ENCODE measurements at regions not wholly inside any gene's neighbourhood (a gene's known extent, or its start where the extent isn't known, plus 50 kb on each side); places are given as distances from the start of the nearest gene placed in this dataset.

DNA sequence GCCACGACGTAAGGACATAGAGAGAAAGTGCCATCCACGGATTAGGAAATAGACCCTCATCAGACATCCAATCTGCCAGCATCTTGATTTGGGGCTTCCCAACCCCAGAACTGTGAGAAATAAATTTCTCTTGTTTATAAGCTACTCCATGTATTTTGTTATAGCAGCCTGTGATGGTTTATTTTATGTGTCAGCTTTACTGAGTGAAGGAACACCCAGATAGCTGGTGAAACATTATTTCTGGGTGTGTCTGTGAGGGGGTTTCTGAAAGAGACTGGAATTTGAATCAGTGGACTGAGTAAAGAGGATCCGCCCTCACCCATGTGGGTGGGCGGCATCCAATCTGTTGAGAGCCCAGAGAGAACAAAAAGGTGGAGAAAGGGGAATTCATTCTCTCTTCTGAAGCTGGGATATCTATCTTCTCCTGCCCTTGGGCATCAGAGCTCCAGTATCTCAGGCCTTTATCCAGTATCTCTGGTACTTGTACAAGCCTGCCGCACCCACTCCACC, 131.5 kb upstream of the ANKFN1 start:
- Histone ChIP-seq H3K27me3 (replicated peaks in 2 of 5; ENCODE audit: control insufficient read depth in 4 of 5, insufficient read depth in 5 of 5, low read length in 4 of 5) (peaks cover 0 to 3% (median 0%) of the 10 kb centered on the region in 5 experiments), H3K27ac (ENCODE audit: insufficient read depth in 1 of 2, low read depth in 1 of 2, low read length in 2 of 2, poor library complexity in 1 of 2, severe bottlenecking in 2 of 2) (no peak overlapping the region), H3K4me3 (ENCODE audit: control insufficient read depth in 1 of 7, extremely low read depth in 1 of 7, insufficient read depth in 4 of 7, low read depth in 2 of 7, low read length in 6 of 7) (no peak overlapping the region), H3K4me1 (ENCODE audit: control extremely low read depth in 1 of 4, control insufficient read depth in 4 of 4, insufficient read depth in 4 of 4, low read length in 3 of 4) (peaks cover 0 to 4% (median 0%) of the 10 kb centered on the region in 4 experiments), H3K9me3 (ENCODE audit: control extremely low read depth in 1 of 5, control insufficient read depth in 4 of 5, insufficient read depth in 2 of 5, low read depth in 1 of 5, low read length in 4 of 5) (no peaks in the 10 kb centered on the region), H3K36me3 (ENCODE audit: control insufficient read depth in 4 of 4, insufficient read depth in 4 of 4, low read length in 3 of 4) (no peaks in the 10 kb centered on the region)
- WGBS (ENCODE audit: insufficient coverage), result 98% methylated on average over 5 of the region's 6 CpGs
- ChIA-PET POLR2A (interaction anchor here (0.6 kb wide), 1 partner anchor 12 kb away, joined by 3 read pairs; no protein-coding TSS in a partner anchor), CTCF (no interaction called here)
- no peak for DNase-seq

DNA sequence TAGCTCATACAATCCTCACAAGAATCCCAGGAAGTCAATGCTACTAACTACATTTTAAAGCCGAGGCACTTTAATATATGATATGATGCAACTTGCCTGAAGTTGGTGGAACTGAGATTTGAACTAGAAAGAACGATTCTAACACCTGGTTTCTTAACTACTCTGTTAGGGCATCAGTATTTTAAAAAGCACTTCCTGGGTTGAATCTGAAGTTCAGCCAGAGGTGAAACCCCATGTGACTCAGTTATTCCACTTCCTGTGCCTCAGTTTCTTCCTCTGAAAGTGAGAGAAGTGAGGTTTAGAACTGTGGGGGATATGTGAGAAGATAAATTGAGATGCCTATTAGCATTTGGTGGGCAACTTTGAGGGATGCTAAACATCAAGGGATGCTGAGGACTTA, 129.4 kb upstream of the ANKFN1 start:
- H3K9me3 ChIP-seq (ENCODE audit: control extremely low read depth in 1 of 5, control insufficient read depth in 4 of 5, insufficient read depth in 2 of 5, low read depth in 1 of 5, low read length in 4 of 5), result no peaks in the 10 kb centered on the region
- peaks cover 0 to 4% (median 0%) of the 10 kb centered on the region in 4 experiments for H3K4me1 ChIP-seq (ENCODE audit: control extremely low read depth in 1 of 4, control insufficient read depth in 4 of 4, insufficient read depth in 4 of 4, low read length in 3 of 4)
- no peaks in the 10 kb centered on the region for H3K36me3 ChIP-seq (ENCODE audit: control insufficient read depth in 4 of 4, insufficient read depth in 4 of 4, low read length in 3 of 4)
- no peaks in the 10 kb centered on the region for H3K27me3 ChIP-seq (replicated peaks in 2 of 5; ENCODE audit: control insufficient read depth in 4 of 5, insufficient read depth in 5 of 5, low read length in 4 of 5)
- ChIA-PET POLR2A (no interaction called here), CTCF (no interaction called here)
- no CpG with 5 or more reads among the region's 2 CpGs for WGBS (ENCODE audit: insufficient coverage)
- no peak overlapping the region for H3K27ac ChIP-seq (ENCODE audit: insufficient read depth in 1 of 2, low read depth in 1 of 2, low read length in 2 of 2, poor library complexity in 1 of 2, severe bottlenecking in 2 of 2)
- DNase-seq, result no peak
- H3K4me3 ChIP-seq (ENCODE audit: control insufficient read depth in 1 of 7, extremely low read depth in 1 of 7, insufficient read depth in 4 of 7, low read depth in 2 of 7, low read length in 6 of 7), result no peak overlapping the region

DNA sequence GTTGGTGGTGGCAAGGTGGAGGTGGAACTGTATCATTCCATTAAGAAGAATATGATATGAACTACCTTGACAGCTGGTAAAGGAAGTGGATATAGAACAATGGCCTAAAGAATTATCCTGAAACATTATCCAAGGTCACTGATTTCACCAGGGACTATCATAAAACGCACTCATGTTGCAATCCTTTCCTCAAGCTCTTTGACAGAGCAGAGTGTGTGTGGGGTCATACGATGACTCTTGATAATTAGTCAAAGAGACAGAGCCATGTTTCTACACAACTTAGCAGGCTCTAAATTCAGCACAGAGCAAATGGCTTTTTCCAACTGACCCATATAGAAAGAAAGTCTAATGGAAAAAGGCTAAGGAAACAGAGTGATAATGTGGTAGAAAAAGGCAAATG, 126.4 kb upstream of the ANKFN1 start:
- ChIA-PET POLR2A (no interaction called here), CTCF (no interaction called here)
- WGBS (ENCODE audit: insufficient coverage), result 100% methylated on average over 2 of the region's 2 CpGs
- H3K27me3 ChIP-seq (replicated peaks in 2 of 5; ENCODE audit: control insufficient read depth in 4 of 5, insufficient read depth in 5 of 5, low read length in 4 of 5), result no peaks in the 10 kb centered on the region
- H3K9me3 ChIP-seq (ENCODE audit: control extremely low read depth in 1 of 5, control insufficient read depth in 4 of 5, insufficient read depth in 2 of 5, low read depth in 1 of 5, low read length in 4 of 5), result no peaks in the 10 kb centered on the region
- H3K36me3 ChIP-seq (ENCODE audit: control insufficient read depth in 4 of 4, insufficient read depth in 4 of 4, low read length in 3 of 4), result no peaks in the 10 kb centered on the region
- DNase-seq, result no peak
- H3K4me3 ChIP-seq (ENCODE audit: control insufficient read depth in 1 of 7, extremely low read depth in 1 of 7, insufficient read depth in 4 of 7, low read depth in 2 of 7, low read length in 6 of 7), result no peak overlapping the region
- H3K4me1 ChIP-seq (ENCODE audit: control extremely low read depth in 1 of 4, control insufficient read depth in 4 of 4, insufficient read depth in 4 of 4, low read length in 3 of 4), result peaks cover 0 to 4% (median 0%) of the 10 kb centered on the region in 4 experiments
- H3K27ac ChIP-seq (ENCODE audit: insufficient read depth in 1 of 2, low read depth in 1 of 2, low read length in 2 of 2, poor library complexity in 1 of 2, severe bottlenecking in 2 of 2), result no peak overlapping the region

DNA sequence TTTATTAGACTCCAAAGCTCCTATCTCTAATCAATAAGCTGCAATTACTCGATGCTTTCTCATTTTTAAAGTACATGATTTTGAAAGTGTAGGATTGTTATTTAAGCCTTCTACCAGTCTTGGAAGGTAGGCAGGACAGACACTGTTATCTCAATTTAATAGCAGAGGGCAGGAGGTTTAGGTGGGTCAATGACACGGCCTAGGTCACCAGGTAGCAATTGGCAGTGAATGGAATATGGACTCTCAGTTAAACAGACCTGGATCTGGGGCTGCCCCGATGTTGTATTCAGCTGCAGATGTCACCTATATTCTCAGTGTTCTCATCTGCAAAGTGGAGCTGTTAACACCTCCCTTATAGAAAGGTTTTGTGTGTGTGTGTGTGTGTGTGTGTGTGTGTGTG, 124.4 kb upstream of the ANKFN1 start:
- peaks cover 0 to 2% (median 0%) of the 10 kb centered on the region in 4 experiments for H3K4me1 ChIP-seq (ENCODE audit: control extremely low read depth in 1 of 4, control insufficient read depth in 4 of 4, insufficient read depth in 4 of 4, low read length in 3 of 4)
- DNase-seq, result no peak
- H3K27ac ChIP-seq (ENCODE audit: insufficient read depth in 1 of 2, low read depth in 1 of 2, low read length in 2 of 2, poor library complexity in 1 of 2, severe bottlenecking in 2 of 2), result no peak overlapping the region
- 100% methylated on average over 1 of the region's 3 CpGs for WGBS (ENCODE audit: insufficient coverage)
- POLR2A ChIA-PET, result no interaction called here
- peaks cover 0 to 4% (median 0%) of the 10 kb centered on the region in 5 experiments for H3K27me3 ChIP-seq (replicated peaks in 2 of 5; ENCODE audit: control insufficient read depth in 4 of 5, insufficient read depth in 5 of 5, low read length in 4 of 5)
- H3K9me3 ChIP-seq (ENCODE audit: control extremely low read depth in 1 of 5, control insufficient read depth in 4 of 5, insufficient read depth in 2 of 5, low read depth in 1 of 5, low read length in 4 of 5), result no peaks in the 10 kb centered on the region
- CTCF ChIA-PET, result no interaction called here
- H3K4me3 ChIP-seq (ENCODE audit: control insufficient read depth in 1 of 7, extremely low read depth in 1 of 7, insufficient read depth in 4 of 7, low read depth in 2 of 7, low read length in 6 of 7), result no peak overlapping the region
- H3K36me3 ChIP-seq (ENCODE audit: control insufficient read depth in 4 of 4, insufficient read depth in 4 of 4, low read length in 3 of 4), result no peaks in the 10 kb centered on the region

DNA sequence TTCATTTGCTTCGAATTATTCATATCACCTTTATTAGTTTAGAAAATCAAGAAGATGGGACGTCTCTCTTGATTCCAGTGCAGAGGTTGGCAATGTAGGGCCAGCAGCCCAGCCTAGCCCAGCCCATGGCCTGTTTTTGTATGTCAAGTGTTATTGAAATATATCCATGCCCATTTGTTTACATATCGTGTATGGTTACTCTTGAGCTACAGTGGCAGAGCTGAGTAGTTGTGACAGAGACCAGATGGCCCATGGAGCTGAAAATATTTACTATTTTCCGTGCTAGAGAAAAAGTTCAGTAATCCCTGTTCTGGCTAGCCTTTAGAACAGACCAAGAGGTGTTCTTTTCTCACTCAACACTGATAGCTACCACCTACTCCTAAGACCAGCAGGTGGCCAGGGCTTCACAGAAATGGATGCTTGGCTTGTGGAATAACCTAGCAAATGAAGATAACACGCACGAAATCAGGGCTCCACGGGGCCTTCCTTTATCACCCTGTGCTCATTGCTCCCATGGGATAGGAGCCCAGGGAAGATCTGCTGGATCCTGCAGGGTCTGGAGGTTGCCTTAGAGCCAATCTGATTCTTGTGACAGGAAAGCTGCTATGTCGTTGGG, 123.2 kb upstream of the ANKFN1 start:
- no peak overlapping the region for H3K4me3 ChIP-seq (ENCODE audit: control insufficient read depth in 1 of 7, extremely low read depth in 1 of 7, insufficient read depth in 4 of 7, low read depth in 2 of 7, low read length in 6 of 7)
- no peaks in the 10 kb centered on the region for H3K9me3 ChIP-seq (ENCODE audit: control extremely low read depth in 1 of 5, control insufficient read depth in 4 of 5, insufficient read depth in 2 of 5, low read depth in 1 of 5, low read length in 4 of 5)
- POLR2A ChIA-PET, result no interaction called here
- 92% methylated on average over 6 of the region's 8 CpGs for WGBS (ENCODE audit: insufficient coverage)
- CTCF ChIA-PET, result no interaction called here
- H3K4me1 ChIP-seq (ENCODE audit: control extremely low read depth in 1 of 4, control insufficient read depth in 4 of 4, insufficient read depth in 4 of 4, low read length in 3 of 4), result no peaks in the 10 kb centered on the region
- no peak for DNase-seq
- no peak overlapping the region for H3K27ac ChIP-seq (ENCODE audit: insufficient read depth in 1 of 2, low read depth in 1 of 2, low read length in 2 of 2, poor library complexity in 1 of 2, severe bottlenecking in 2 of 2)
- peaks cover 0 to 6% (median 0%) of the 10 kb centered on the region in 5 experiments for H3K27me3 ChIP-seq (replicated peaks in 2 of 5; ENCODE audit: control insufficient read depth in 4 of 5, insufficient read depth in 5 of 5, low read length in 4 of 5)
- no peaks in the 10 kb centered on the region for H3K36me3 ChIP-seq (ENCODE audit: control insufficient read depth in 4 of 4, insufficient read depth in 4 of 4, low read length in 3 of 4)

DNA sequence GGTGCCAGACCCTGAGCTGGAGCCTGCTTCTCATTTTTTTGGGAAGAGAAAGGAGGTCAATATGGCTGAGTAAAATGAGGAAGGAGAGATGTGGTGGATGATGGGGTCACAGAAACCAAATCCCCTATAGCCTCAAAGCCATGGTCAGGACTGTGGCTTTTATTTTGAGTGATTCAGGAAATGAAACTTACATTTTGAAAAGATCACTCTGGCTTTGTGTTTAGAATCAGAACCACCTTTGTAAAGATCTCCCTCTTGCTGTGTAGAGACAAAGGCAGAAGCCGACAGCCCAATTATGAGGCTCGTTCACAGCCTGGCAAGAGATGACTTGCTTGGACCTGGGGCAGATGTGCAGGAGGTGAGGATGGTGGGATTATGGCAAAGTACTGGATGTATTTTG, 121.6 kb upstream of the ANKFN1 start:
- no peak overlapping the region for H3K27ac ChIP-seq (ENCODE audit: insufficient read depth in 1 of 2, low read depth in 1 of 2, low read length in 2 of 2, poor library complexity in 1 of 2, severe bottlenecking in 2 of 2)
- 100% methylated on average over 2 of the region's 2 CpGs for WGBS (ENCODE audit: insufficient coverage)
- no peaks in the 10 kb centered on the region for H3K9me3 ChIP-seq (ENCODE audit: control extremely low read depth in 1 of 5, control insufficient read depth in 4 of 5, insufficient read depth in 2 of 5, low read depth in 1 of 5, low read length in 4 of 5)
- H3K27me3 ChIP-seq (replicated peaks in 2 of 5; ENCODE audit: control insufficient read depth in 4 of 5, insufficient read depth in 5 of 5, low read length in 4 of 5), result peaks cover 0 to 9% (median 0%) of the 10 kb centered on the region in 5 experiments
- H3K4me3 ChIP-seq (ENCODE audit: control insufficient read depth in 1 of 7, extremely low read depth in 1 of 7, insufficient read depth in 4 of 7, low read depth in 2 of 7, low read length in 6 of 7), result no peak overlapping the region
- ChIA-PET CTCF (no interaction called here), POLR2A (no interaction called here)
- no peaks in the 10 kb centered on the region for H3K36me3 ChIP-seq (ENCODE audit: control insufficient read depth in 4 of 4, insufficient read depth in 4 of 4, low read length in 3 of 4)
- no peaks in the 10 kb centered on the region for H3K4me1 ChIP-seq (ENCODE audit: control extremely low read depth in 1 of 4, control insufficient read depth in 4 of 4, insufficient read depth in 4 of 4, low read length in 3 of 4)
- DNase-seq, result peak in 2 of 3 donors; percentile 17 to 27

DNA sequence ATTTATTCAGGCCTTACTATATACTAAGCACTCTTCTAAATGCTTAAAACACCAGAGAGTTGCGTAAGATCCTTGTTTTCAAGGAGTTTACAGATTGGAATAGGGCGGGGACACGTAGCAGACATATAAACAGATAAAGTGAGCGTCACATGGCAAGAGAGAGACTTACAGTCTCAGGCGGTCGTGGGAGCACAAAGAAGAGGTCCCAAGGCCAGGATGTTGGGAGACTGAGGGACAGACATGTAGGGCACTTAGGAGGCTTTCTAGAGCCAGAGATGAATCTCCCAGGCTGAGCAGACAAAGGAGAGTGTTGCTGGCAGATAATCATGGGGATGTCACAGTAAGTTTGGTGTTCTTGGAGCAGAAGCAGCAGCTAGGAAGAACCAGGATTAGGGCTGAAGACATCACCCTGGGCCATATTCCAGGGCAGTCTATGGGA, 119.1 kb upstream of the ANKFN1 start:
- no peak for DNase-seq
- no peak overlapping the region for H3K4me3 ChIP-seq (ENCODE audit: control insufficient read depth in 1 of 7, extremely low read depth in 1 of 7, insufficient read depth in 4 of 7, low read depth in 2 of 7, low read length in 6 of 7)
- H3K27ac ChIP-seq (ENCODE audit: insufficient read depth in 1 of 2, low read depth in 1 of 2, low read length in 2 of 2, poor library complexity in 1 of 2, severe bottlenecking in 2 of 2), result no peak overlapping the region
- H3K36me3 ChIP-seq (ENCODE audit: control insufficient read depth in 4 of 4, insufficient read depth in 4 of 4, low read length in 3 of 4), result no peaks in the 10 kb centered on the region
- no peaks in the 10 kb centered on the region for H3K9me3 ChIP-seq (ENCODE audit: control extremely low read depth in 1 of 5, control insufficient read depth in 4 of 5, insufficient read depth in 2 of 5, low read depth in 1 of 5, low read length in 4 of 5)
- H3K4me1 ChIP-seq (ENCODE audit: control extremely low read depth in 1 of 4, control insufficient read depth in 4 of 4, insufficient read depth in 4 of 4, low read length in 3 of 4), result no peaks in the 10 kb centered on the region
- peaks cover 0 to 16% (median 0%) of the 10 kb centered on the region in 5 experiments for H3K27me3 ChIP-seq (replicated peaks in 2 of 5; ENCODE audit: control insufficient read depth in 4 of 5, insufficient read depth in 5 of 5, low read length in 4 of 5)
- WGBS (ENCODE audit: insufficient coverage), result 95% methylated on average over 6 of the region's 6 CpGs
- ChIA-PET CTCF (no interaction called here), POLR2A (no interaction called here)
